NCI-H748 (cell line): ENCODE measurements at regions not wholly inside any gene's neighbourhood (a gene's known extent, or its start where the extent isn't known, plus 50 kb on each side); places are given as distances from the start of the nearest gene placed in this dataset.

Experiments
- DNase-seq: peaks from one replicate; lab custom pipeline; 2025; ENCODE audit not compliant: unreplicated experiment; lab: John Stamatoyannopoulos, UW

GRCh38 chr2:128564131-128564530 lies 245.5 kb upstream of the HS6ST1 start:
- no peak for DNase-seq

GRCh38 chr2:128564551-128564950 lies 245.9 kb upstream of the HS6ST1 start:
- no peak for DNase-seq

DNA sequence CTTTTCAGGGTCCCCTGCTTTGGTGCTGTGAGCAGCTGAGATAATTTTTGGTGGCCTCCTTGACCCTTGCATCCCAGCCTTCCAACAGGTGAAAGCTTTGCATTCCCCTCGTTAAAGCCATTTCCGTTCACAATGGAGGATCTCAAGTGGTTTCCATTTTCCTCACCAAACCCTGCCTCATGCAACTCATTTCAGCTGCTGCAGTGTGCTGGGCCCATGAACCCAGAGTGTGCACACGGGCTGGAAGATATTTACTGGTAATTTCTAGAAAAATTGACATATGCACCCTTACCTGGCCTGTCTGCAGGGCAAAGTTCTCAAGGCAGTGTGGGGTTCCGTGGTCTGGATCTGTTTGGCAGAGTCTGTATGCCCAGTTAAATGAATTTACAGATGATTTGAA lies 246.8 kb upstream of the HS6ST1 start:
- no peak for DNase-seq

DNA sequence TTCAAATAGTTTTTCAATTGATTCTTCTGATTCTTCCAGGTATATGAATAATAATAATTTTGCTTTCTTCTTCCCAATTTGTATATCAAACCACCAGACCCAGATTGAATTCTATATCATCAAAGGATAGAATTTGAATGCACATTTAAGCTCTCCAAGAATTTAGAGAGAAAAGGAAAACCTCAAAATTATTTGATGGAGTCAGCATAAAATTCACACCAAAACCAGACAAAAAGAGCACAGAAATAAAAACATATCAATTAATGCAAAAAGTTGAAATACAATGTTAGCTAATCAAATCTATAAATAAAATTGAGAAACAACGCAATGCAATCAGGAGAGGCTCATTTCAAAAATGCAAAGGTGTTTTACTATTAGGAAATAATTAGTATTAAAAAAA lies 248.0 kb upstream of the HS6ST1 start:
- no peak for DNase-seq

DNA sequence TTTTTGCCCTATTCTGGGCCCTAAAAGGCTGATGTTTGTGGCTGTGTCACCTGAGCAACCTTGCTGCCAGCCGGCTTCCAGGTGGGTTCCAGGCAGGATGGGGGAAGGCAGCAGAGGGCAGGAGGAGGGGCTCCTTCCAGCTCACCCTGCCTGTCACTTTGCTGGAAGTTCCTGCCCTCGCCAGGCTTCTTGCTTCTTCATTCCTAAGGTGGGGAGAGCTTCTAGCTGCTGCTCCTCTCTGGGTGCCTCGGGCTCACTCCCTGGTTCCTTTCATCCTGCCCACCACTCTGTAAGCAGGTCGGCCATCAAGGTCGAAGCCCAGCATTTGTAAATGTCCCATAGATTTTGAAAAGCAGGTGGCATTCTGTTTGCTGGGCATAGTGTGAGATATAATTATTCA lies 249.4 kb upstream of the HS6ST1 start:
- DNase-seq, result no peak

DNA sequence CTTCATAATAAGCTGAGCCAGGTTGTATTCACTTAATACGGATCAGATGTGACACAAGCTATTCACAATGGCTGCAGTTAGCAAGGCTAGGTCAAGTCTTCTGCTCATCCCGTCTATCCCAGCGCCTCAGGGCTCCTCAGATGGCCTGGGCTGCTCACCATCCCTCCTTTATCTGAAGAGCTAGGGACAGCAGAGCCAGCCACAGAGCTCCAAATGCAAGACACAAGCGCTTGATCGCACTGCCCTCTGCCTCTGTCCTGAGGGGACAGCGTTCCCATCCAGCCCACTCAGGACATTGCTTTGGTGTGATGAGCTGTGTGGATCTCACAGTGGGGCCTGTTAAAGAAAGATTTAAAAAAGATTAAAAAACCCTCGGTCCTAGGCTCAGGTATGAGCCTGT lies 254.4 kb upstream of the HS6ST1 start:
- no peak for DNase-seq

DNA sequence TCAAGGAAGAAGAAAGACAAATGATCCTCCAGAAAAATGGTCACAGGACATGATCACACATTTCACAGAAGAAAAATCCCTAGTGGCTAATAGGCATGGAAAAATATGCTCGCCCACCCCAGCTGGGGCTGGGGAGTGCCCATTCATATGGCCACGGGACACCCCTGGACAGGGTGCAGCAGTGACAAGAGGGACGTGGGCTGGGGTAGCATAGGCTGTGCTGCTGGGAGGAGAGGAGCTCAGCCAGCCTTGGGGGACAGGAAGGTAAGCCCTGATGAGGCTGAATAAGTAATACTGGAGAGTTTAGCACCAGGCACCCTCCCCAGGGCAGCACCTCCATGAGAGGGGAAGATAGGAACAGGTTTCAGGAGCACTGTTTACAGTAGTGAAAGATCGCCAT lies 254.9 kb upstream of the HS6ST1 start:
- DNase-seq, result no peak

DNA sequence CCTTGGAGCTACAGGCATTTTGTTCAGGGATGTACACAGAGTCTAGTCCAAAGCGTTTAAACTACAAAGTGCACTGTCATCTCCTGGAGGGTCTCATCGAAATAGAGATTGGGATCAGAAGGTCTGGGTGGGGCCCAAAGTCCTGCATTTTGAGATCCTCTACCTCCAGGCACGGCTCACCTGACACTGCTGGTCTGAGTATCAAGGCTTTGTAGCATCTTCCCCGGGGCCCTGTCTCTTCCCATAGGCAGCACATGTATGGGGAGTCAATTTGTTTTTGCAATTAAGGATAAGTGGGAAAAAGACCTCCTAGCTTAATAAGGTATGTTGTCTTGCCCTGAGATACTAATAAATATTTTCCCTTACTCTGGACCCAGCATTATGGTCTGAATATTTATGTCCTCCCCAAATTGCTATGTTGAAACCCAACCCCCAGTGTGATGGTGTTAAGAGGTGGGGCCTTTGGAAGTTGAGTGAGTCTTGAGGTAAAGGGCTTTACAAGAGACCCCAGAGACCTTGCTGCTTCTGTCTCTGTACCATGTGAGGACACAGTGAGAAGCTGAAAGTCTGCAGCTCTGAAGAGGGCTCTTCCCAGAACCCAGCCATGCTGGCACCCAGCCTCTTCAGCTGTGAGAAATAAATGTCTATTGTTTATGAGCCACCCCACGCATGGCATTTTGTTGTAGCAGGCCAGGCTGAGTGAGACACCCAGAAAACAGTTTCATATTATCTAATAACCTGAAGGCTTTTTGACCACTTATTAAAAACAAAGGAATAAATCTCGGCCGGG lies 258.7 kb upstream of the HS6ST1 start:
- DNase-seq, result no peak

- DNase-seq, result no peak
Observed at GRCh38 chr2:128578406-128579390, 260.0 kb upstream of the HS6ST1 start.

DNA sequence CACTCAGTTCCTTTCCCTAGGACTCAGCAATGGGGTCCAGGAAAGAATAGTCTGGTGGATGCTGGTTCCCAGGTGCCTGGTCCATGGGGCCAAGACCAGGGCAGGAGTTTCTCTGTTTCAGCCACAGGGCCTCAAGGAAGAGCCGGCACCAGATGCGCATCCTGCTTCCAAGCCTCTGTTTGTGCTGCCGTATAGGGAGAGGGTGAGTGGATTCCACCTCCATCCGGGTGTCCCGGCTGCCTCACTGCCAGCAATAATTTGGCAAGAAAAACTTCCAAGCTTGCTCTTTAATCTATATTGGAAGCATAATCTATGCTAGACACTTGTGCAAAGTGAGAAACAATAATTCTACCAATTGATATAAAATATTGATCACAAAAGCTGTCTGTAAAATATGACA lies 261.2 kb upstream of the HS6ST1 start:
- DNase-seq, result no peak

DNA sequence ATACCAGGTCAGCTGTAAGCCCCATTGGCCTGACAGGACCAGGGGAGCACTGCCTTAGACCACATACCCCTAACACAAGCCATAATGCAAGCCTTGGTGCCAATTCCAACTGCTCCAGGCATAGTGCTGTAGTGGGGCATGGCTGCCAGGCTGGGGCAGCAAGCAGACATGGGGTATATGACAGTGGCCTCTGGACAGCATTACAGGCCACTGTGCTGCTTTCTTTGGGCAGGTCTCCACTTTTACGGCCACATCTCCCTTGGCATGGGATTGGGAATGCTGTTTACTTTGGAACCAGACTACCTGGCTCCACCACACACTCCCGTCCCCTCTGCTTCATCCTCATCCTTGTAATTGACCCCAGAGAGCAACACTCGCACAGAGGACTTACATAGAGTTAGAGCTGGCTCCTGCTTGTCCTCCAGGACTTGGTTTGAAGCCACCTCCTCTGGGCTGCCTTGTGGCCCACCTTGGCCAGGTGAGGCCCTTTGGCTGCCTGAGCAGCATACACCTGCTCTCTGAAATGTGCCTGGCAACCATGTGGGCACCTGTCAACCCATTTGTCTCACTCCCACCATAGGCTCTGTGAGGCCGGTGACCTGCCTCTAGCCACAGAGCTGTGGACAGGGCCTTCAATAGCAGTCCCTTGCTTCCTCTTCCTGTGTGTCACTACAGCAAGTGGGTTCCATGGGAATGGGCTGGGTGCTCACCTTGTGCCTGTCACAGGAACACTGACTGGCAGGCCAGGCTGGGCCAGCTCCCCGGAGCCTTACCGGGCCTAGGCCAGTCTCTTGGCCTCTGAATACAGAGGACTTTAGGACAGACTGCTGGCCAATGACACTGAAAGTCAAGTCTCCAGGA lies 262.6 kb upstream of the HS6ST1 start:
- DNase-seq, result no peak

DNA sequence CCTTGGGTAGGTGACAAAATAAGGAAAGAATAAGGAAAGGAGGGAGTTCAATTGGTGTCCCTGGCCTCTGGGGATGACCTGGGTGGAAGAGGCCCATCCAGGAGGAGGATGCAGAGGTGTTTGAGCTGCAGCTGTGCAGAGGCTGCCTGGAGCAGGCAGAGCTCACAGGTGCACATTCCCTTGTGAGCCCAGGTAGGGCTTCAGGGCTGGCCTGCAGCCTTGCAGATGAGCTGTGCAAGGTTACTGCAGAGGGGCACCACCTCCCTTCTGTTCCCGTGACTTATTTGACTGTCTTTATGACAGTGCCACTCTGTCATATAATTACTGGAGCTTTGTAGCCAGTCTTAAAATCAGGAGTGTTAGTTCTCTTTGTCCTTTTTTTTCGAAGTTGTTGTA lies 263.2 kb upstream of the HS6ST1 start:
- no peak for DNase-seq

DNA sequence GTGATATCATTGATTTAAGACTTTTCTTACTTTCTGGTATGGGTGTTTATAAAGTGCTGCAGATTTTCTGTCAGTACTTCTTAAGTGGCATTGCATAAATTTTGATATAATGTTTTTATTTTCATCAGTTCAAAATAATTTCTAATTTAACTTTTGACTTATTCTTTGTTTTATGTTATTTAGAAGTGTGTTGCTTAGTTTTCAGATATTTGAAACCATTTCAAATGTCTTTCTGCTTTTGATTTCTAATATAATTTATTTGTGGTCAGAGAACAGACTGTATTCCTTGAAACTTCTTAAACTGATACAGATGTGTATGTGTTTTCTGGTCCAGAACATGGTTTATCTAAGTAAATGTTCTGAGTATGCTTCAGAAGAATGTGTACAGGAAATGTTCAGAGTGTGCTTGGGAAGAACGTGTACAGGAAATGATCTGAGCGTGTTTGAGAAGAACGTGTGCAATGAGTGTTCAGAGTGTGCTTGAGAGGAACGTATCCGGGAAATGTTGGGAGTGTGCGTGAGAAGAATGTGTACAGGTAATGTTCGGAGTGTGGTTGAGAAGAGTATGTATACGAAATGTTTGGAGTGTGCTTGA lies 265.7 kb upstream of the HS6ST1 start:
- no peak for DNase-seq

DNA sequence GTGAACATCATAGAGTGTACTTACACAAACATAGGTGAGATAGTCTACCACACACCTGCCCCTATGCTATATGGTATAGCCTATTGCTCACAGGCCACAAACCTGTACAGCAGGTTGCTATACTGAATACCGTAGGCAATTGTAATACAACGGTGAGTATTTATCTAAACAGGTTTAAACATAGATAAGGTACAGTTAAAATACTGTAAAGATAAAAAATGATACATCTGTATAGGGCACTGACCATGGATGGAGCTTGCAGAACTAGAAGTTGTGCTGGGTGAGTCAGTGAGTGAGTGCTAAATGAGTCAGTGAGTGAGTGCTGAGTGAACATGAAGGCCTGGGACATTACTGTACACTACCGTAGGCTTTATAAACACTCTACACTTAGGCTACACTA lies 267.0 kb upstream of the HS6ST1 start:
- DNase-seq, result no peak

- no peak for DNase-seq
Observed at GRCh38 chr2:128589681-128590080, 271.0 kb upstream of the HS6ST1 start.

- no peak for DNase-seq
Observed at GRCh38 chr2:128590309-128591021, 271.8 kb upstream of the HS6ST1 start.

GRCh38 chr2:128591022-128591860 lies 272.6 kb upstream of the HS6ST1 start:
- no peak for DNase-seq

GRCh38 chr2:128591861-128592822 lies 273.5 kb upstream of the HS6ST1 start:
- no peak for DNase-seq
